ENCODE measurements at regions not wholly inside any gene's neighbourhood (a gene's known extent, or its start where the extent isn't known, plus 50 kb on each side); places are given as distances from the start of the nearest gene placed in this dataset.

- no peak overlapping the region for H3K4me2 ChIP-seq
- no peaks in the 10 kb centered on the region for H3K4me1 ChIP-seq (ENCODE audit: insufficient read depth)
- Mint-ChIP-seq H3K27me3 (ENCODE audit: insufficient read depth, low read depth, poor library complexity) (peaks cover 1% of the 10 kb centered on the region), H3K27ac (no peak overlapping the region), H3K4me1 (no peaks in the 10 kb centered on the region), H3K4me3 (no peak overlapping the region), H3K9me3 (no peaks in the 10 kb centered on the region), H3K36me3 (ENCODE audit: low read depth) (no peaks in the 10 kb centered on the region)
- DNase-seq (ENCODE audit: low spot score) = no peak
- no peak overlapping the region for H3K27ac ChIP-seq (ENCODE audit: low read depth)
- no peaks in the 10 kb centered on the region for H3K9me2 ChIP-seq (ENCODE audit: insufficient read depth)
- no peak for ATAC-seq
- no peaks in the 10 kb centered on the region for H3K36me3 ChIP-seq (ENCODE audit: insufficient read depth)
- H4K20me1 ChIP-seq (replicated peaks; ENCODE audit: insufficient read depth) = no peaks in the 10 kb centered on the region
- H3K4me3 ChIP-seq = no peak overlapping the region
- H2AFZ ChIP-seq = no peak overlapping the region
- H3K79me2 ChIP-seq (replicated peaks; ENCODE audit: insufficient read depth) = no peaks in the 10 kb centered on the region
- H3K27me3 ChIP-seq (ENCODE audit: insufficient read depth) = no peaks in the 10 kb centered on the region
- no peaks in the 10 kb centered on the region for H3F3A ChIP-seq (replicated peaks; ENCODE audit: low read depth)
- TF ChIP-seq JUNB (IDR thresholded peaks at IDR 0.05; ENCODE audit: unreplicated experiment) (no peak), STAT1 (IDR thresholded peaks at IDR 0.05; ENCODE audit: unreplicated experiment) (no peak), REST (IDR thresholded peaks at IDR 0.05; ENCODE audit: unreplicated experiment) (no peak)
Observed at GRCh38 chr7:89554209-89554608, 600.1 kb upstream of the STEAP1 start.

GRCh38 chr7:89559596-89559995 lies 594.7 kb upstream of the STEAP1 start:
- H3K4me1 ChIP-seq (ENCODE audit: insufficient read depth) = 0 out of 2 replicates have a peak, but pooled peaks cover 4% of the 10 kb centered on the region
- no peaks in the 10 kb centered on the region for H3K27me3 ChIP-seq (ENCODE audit: insufficient read depth)
- H3K9me2 ChIP-seq (ENCODE audit: insufficient read depth) = no peaks in the 10 kb centered on the region
- ATAC-seq = no peak
- H3K4me3 ChIP-seq = no peak overlapping the region
- no peak overlapping the region for H3K4me2 ChIP-seq
- H3K4me3 Mint-ChIP-seq = no peak overlapping the region
- H3K36me3 Mint-ChIP-seq (ENCODE audit: low read depth) = no peaks in the 10 kb centered on the region
- no peak overlapping the region for H3K27ac Mint-ChIP-seq
- H3K79me2 ChIP-seq (replicated peaks; ENCODE audit: insufficient read depth) = no peaks in the 10 kb centered on the region
- no peak overlapping the region for H2AFZ ChIP-seq
- DNase-seq (ENCODE audit: low spot score) = no peak
- H3K27ac ChIP-seq (ENCODE audit: low read depth) = no peak overlapping the region
- H3K36me3 ChIP-seq (ENCODE audit: insufficient read depth) = no peaks in the 10 kb centered on the region
- H3F3A ChIP-seq (replicated peaks; ENCODE audit: low read depth) = no peaks in the 10 kb centered on the region
- H4K20me1 ChIP-seq (replicated peaks; ENCODE audit: insufficient read depth) = no peaks in the 10 kb centered on the region
- H3K9me3 Mint-ChIP-seq = no peaks in the 10 kb centered on the region
- H3K4me1 Mint-ChIP-seq = peaks cover 9% of the 10 kb centered on the region
- no peaks in the 10 kb centered on the region for H3K27me3 Mint-ChIP-seq (ENCODE audit: insufficient read depth, low read depth, poor library complexity)
- TF ChIP-seq ZNF462 (CRISPR knock-in tag; IDR thresholded peaks at IDR 0.05) (no peak), CREB1 (CRISPR knock-in tag; IDR thresholded peaks at IDR 0.05; ENCODE audit: low read depth) (no peak), NANOG (IDR thresholded peaks at IDR 0.05; ENCODE audit: borderline replicate concordance) (no peak), EZH2phosphoT487 (IDR thresholded peaks at IDR 0.05; ENCODE audit: unreplicated experiment) (no peak), REST (IDR thresholded peaks at IDR 0.05; ENCODE audit: unreplicated experiment) (no peak)
